Activated CD4-positive, alpha-beta T cell treated with anti-CD3 and anti-CD28 coated beads, Interleukin-2, amount 10 ng/mL, durations not matched to agents 24 days and 14 days (primary cell): ENCODE measurements at regions not wholly inside any gene's neighbourhood (a gene's known extent, or its start where the extent isn't known, plus 50 kb on each side); places are given as distances from the start of the nearest gene placed in this dataset.
"Not testable (repeated sequence)": the region's sequence is repeated elsewhere in the genome, so short reads cannot be mapped to it uniquely, and the experiment has no call there.

Source experiments
- DNase-seq: peaks from one replicate; pipeline ENCODE4 v3.0.0; 2022
- H3K27ac Mint-ChIP-seq: one replicate; pipeline ENCODE4 v1.8.0; 2022; ENCODE audit warnings: mild to moderate bottlenecking, mixed read lengths
- H3K27me3 Mint-ChIP-seq: one replicate; pipeline ENCODE4 v1.8.0; 2022; ENCODE audit warnings: mixed read lengths
- H3K36me3 Mint-ChIP-seq: one replicate; pipeline ENCODE4 v1.8.0; 2022; ENCODE audit warnings: low read depth, mild to moderate bottlenecking, mixed read lengths
- H3K4me1 Mint-ChIP-seq: one replicate; pipeline ENCODE4 v1.8.0; 2021; ENCODE audit warnings: mixed read lengths
- H3K4me3 Mint-ChIP-seq: one replicate; pipeline ENCODE4 v1.8.0; 2022; ENCODE audit warnings: mild to moderate bottlenecking, moderate library complexity, mixed read lengths
- H3K9me3 Mint-ChIP-seq: one replicate; pipeline ENCODE4 v1.8.0; 2021; ENCODE audit warnings: mixed read lengths
- intact Hi-C: fragments of 100-400 bp; cut with micrococcal nuclease; formaldehyde crosslinking; loops from one replicate; pipeline ENCODE4 v1.15.1; 2023

GRCh38 chr2:78749638-78750037, 275.9 kb upstream of the REG3G start:
- intact Hi-C loops = no loop called here
- Mint-ChIP-seq H3K27me3 (no peaks in the 10 kb centered on the region), H3K27ac (no peak overlapping the region), H3K36me3 (no peaks in the 10 kb centered on the region), H3K4me1 (no peaks in the 10 kb centered on the region), H3K9me3 (no peaks in the 10 kb centered on the region), H3K4me3 (no peak overlapping the region)
- DNase-seq = no peak

GRCh38 chr2:78750219-78750618, 275.3 kb upstream of the REG3G start:
- no peaks in the 10 kb centered on the region for H3K9me3 Mint-ChIP-seq
- no peak for DNase-seq
- no peaks in the 10 kb centered on the region for H3K27me3 Mint-ChIP-seq
- no peak overlapping the region for H3K27ac Mint-ChIP-seq
- H3K36me3 Mint-ChIP-seq = no peaks in the 10 kb centered on the region
- intact Hi-C loops = no loop called here
- H3K4me3 Mint-ChIP-seq = no peak overlapping the region
- H3K4me1 Mint-ChIP-seq = no peaks in the 10 kb centered on the region

DNA sequence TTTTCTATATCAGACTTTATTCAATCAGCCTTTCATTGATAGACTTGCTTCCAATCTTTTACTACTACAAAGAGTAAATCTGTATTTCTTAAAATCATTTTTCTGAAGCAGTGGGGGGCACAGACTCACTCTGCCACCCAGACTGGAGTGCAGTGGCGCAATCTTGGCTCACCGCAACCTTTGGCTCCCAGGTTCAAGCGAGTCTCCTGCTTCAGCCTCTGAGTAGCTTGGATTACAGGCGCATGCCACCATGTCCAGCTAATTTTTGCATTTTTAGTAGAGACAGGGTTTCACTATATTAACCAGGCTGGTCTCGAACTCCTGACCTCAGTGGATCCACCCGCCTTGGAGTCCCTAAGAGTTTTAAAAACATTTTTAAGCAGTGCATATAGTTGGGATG, 270.6 kb upstream of the REG3G start:
- Mint-ChIP-seq H3K4me1 (no peaks in the 10 kb centered on the region), H3K27ac (no peak overlapping the region), H3K27me3 (no peaks in the 10 kb centered on the region), H3K36me3 (no peaks in the 10 kb centered on the region), H3K4me3 (no peak overlapping the region), H3K9me3 (peaks cover 13% of the 10 kb centered on the region)
- no peak for DNase-seq
- intact Hi-C loops = no loop called here

- no peak for DNase-seq
- Mint-ChIP-seq H3K27ac (no peak overlapping the region), H3K36me3 (no peaks in the 10 kb centered on the region), H3K9me3 (peaks cover 32% of the 10 kb centered on the region), H3K4me1 (no peaks in the 10 kb centered on the region), H3K4me3 (no peak overlapping the region), H3K27me3 (no peaks in the 10 kb centered on the region)
- intact Hi-C loops = no loop called here
Observed at GRCh38 chr2:78757191-78757590, 268.3 kb upstream of the REG3G start.

DNA sequence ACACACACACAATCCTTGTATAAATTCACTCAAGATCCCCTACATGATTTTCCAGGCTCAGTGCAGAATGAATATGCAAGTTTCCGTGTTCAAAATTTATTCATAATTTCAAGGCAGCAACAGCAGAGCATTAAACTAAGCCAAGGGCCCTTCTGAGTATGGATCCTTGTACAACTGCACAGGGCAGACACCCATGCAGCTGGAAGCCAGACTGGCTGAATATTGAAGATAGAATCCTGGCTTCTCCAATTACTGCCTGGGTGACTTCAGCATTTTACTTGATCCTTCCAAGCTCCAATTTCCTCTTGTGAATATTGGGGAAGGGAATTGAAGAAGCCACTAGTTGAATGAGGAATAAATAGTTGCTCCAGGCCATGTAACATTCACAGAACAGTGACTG, 267.9 kb upstream of the REG3G start:
- no peak overlapping the region for H3K4me3 Mint-ChIP-seq
- H3K9me3 Mint-ChIP-seq = peaks cover 34% of the 10 kb centered on the region
- no peaks in the 10 kb centered on the region for H3K36me3 Mint-ChIP-seq
- no peak for DNase-seq
- intact Hi-C loops = no loop called here
- H3K27me3 Mint-ChIP-seq = no peaks in the 10 kb centered on the region
- H3K27ac Mint-ChIP-seq = no peak overlapping the region
- H3K4me1 Mint-ChIP-seq = no peaks in the 10 kb centered on the region

DNA sequence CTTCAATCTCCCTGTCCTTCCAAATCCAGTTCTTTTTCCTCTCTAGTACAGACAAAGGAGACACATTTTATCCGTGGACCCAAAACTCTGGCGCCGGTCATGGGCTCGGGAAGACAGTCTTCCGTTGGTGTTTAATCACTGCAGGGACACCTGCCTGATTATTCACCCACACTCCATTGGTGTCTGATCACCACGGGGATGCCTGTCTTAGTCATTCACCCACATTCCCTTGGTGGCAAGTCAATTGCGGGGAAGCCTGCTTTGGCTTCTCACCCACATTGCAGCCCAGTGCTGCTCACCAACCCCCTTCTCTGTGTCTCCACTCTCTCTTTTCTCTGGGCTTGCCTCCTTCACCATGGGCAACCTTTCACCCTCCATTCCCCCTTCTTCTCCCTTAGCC, 266.7 kb upstream of the REG3G start:
- peaks cover 38% of the 10 kb centered on the region for H3K9me3 Mint-ChIP-seq
- DNase-seq, H3K36me3 Mint-ChIP-seq, H3K27ac Mint-ChIP-seq, H3K4me1 Mint-ChIP-seq, intact Hi-C loops, H3K4me3 Mint-ChIP-seq, H3K27me3 Mint-ChIP-seq: not testable (repeated sequence)

GRCh38 chr2:78766459-78766858, 259.0 kb upstream of the REG3G start:
- intact Hi-C loops = no loop called here
- peaks cover 19% of the 10 kb centered on the region for H3K9me3 Mint-ChIP-seq
- H3K36me3 Mint-ChIP-seq = no peaks in the 10 kb centered on the region
- no peak overlapping the region for H3K4me3 Mint-ChIP-seq
- no peak overlapping the region for H3K27ac Mint-ChIP-seq
- no peaks in the 10 kb centered on the region for H3K4me1 Mint-ChIP-seq
- DNase-seq = no peak
- no peaks in the 10 kb centered on the region for H3K27me3 Mint-ChIP-seq

GRCh38 chr2:78768016-78768415, 257.5 kb upstream of the REG3G start:
- Mint-ChIP-seq H3K36me3 (no peaks in the 10 kb centered on the region), H3K4me3 (no peak overlapping the region), H3K27me3 (no peaks in the 10 kb centered on the region), H3K4me1 (no peaks in the 10 kb centered on the region), H3K27ac (no peak overlapping the region), H3K9me3 (peaks cover 9% of the 10 kb centered on the region)
- intact Hi-C loops = no loop called here
- DNase-seq = no peak

- no peak overlapping the region for H3K4me3 Mint-ChIP-seq
- no peaks in the 10 kb centered on the region for H3K36me3 Mint-ChIP-seq
- intact Hi-C loops = no loop called here
- H3K9me3 Mint-ChIP-seq = peaks cover 15% of the 10 kb centered on the region
- DNase-seq = no peak
- no peaks in the 10 kb centered on the region for H3K27me3 Mint-ChIP-seq
- H3K27ac Mint-ChIP-seq = no peak overlapping the region
- no peaks in the 10 kb centered on the region for H3K4me1 Mint-ChIP-seq
Observed at GRCh38 chr2:78775291-78775690, 250.2 kb upstream of the REG3G start.

- no peaks in the 10 kb centered on the region for H3K27me3 Mint-ChIP-seq
- no peak overlapping the region for H3K27ac Mint-ChIP-seq
- intact Hi-C loops = no loop called here
- peaks cover 11% of the 10 kb centered on the region for H3K9me3 Mint-ChIP-seq
- H3K4me3 Mint-ChIP-seq = no peak overlapping the region
- H3K36me3 Mint-ChIP-seq = no peaks in the 10 kb centered on the region
- DNase-seq = no peak
- H3K4me1 Mint-ChIP-seq = no peaks in the 10 kb centered on the region
Observed at GRCh38 chr2:78778756-78779510, 246.6 kb upstream of the REG3G start.

GRCh38 chr2:78779761-78780160, 245.7 kb upstream of the REG3G start:
- peaks cover 11% of the 10 kb centered on the region for H3K9me3 Mint-ChIP-seq
- H3K36me3 Mint-ChIP-seq = no peaks in the 10 kb centered on the region
- H3K4me3 Mint-ChIP-seq = no peak overlapping the region
- no peak for DNase-seq
- intact Hi-C loops = no loop called here
- H3K4me1 Mint-ChIP-seq = no peaks in the 10 kb centered on the region
- H3K27ac Mint-ChIP-seq = no peak overlapping the region
- H3K27me3 Mint-ChIP-seq = no peaks in the 10 kb centered on the region

- no peak overlapping the region for H3K4me3 Mint-ChIP-seq
- no peak for DNase-seq
- H3K36me3 Mint-ChIP-seq = no peaks in the 10 kb centered on the region
- H3K9me3 Mint-ChIP-seq = peaks cover 11% of the 10 kb centered on the region
- intact Hi-C loops = no loop called here
- no peaks in the 10 kb centered on the region for H3K27me3 Mint-ChIP-seq
- no peaks in the 10 kb centered on the region for H3K4me1 Mint-ChIP-seq
- H3K27ac Mint-ChIP-seq = no peak overlapping the region
Observed at GRCh38 chr2:78780256-78780655, 245.2 kb upstream of the REG3G start.

GRCh38 chr2:78780864-78781583, 244.5 kb upstream of the REG3G start:
- Mint-ChIP-seq H3K27me3 (no peaks in the 10 kb centered on the region), H3K4me1 (no peaks in the 10 kb centered on the region), H3K27ac (no peak overlapping the region), H3K9me3 (peaks cover 11% of the 10 kb centered on the region), H3K36me3 (no peaks in the 10 kb centered on the region), H3K4me3 (no peak overlapping the region)
- intact Hi-C loops = no loop called here
- DNase-seq = no peak

DNA sequence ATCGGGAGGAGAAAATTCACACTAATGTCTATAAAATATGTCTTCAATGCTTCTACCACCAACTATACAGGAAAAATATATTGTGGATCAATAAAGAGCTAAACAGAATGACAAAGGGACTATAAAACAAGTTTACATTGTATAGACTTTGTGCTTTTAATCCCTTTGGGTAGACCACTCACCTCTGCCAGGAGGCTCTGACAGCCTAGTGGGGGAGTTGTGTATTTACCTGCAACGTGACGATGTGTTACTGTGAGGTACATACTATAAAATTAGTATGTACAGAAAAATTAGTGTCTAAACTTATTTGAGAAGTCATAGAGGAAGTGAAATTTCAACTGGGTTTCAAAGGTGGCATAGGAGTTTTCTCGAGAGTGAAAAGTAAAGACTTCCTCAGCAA, 243.3 kb upstream of the REG3G start:
- no peak for DNase-seq
- H3K27ac Mint-ChIP-seq = no peak overlapping the region
- H3K4me3 Mint-ChIP-seq = no peak overlapping the region
- peaks cover 7% of the 10 kb centered on the region for H3K9me3 Mint-ChIP-seq
- no peaks in the 10 kb centered on the region for H3K27me3 Mint-ChIP-seq
- intact Hi-C loops = no loop called here
- no peaks in the 10 kb centered on the region for H3K36me3 Mint-ChIP-seq
- H3K4me1 Mint-ChIP-seq = no peaks in the 10 kb centered on the region
